GM12891 (cell line): ENCODE measurements at regions not wholly inside any gene's neighbourhood (a gene's known extent, or its start where the extent isn't known, plus 50 kb on each side); places are given as distances from the start of the nearest gene placed in this dataset.

Experiments used
- PAX5 ChIP-seq: IDR thresholded peaks from 2 replicates; pipeline ENCODE4 v1.6.1; 2011; ENCODE audit warnings: low read length, moderate library complexity, mild to moderate bottlenecking; ENCODE audit not compliant: insufficient read depth, severe bottlenecking
- POLR2A ChIP-seq: IDR thresholded peaks from 2 replicates; pipeline ENCODE4 v1.6.1; 2011; ENCODE audit warnings: low read depth, low read length, control low read depth
- POLR2AphosphoS5 ChIP-seq: IDR thresholded peaks from 2 replicates; pipeline ENCODE4 v1.6.1; 2011; ENCODE audit warnings: low read depth, low read length, control low read depth
- POU2F2 ChIP-seq: IDR thresholded peaks from 2 replicates; pipeline ENCODE4 v1.6.1; 2011; ENCODE audit warnings: low read depth, mild to moderate bottlenecking, control low read depth, low read length, moderate library complexity
- SPI1 ChIP-seq: IDR thresholded peaks from 2 replicates; pipeline ENCODE4 v1.6.1; 2011; ENCODE audit warnings: low read depth, low read length, control low read depth
- TAF1 ChIP-seq: IDR thresholded peaks from 2 replicates; pipeline ENCODE4 v1.6.1; 2011; ENCODE audit warnings: low read depth, low read length, control low read depth

DNA sequence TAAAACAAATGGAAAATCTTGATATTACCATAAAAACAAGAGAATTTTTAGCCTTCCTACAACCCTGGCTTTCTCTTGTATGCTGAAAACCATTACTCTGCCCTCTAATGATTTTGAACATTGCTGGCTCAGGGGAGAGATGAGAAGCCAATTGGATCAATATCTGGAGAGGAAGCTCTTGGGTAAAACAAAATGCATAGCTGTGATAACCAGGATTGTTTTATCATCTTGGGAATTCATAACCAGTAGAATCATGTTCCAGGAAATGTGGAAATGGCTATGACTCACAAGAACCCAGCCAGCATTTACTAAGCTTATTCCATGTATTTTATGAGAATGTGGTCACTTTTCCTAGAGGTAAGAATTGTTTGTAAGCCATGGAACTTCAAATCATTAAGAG, 51.1 kb upstream of the CTNND2 start:
- TF ChIP-seq PAX5 (no peak), TAF1 (no peak), POLR2AphosphoS5 (no peak), POLR2A (no peak), SPI1 (no peak), POU2F2 (no peak)
